HG03342 (cell line): ENCODE measurements at regions not wholly inside any gene's neighbourhood (a gene's known extent, or its start where the extent isn't known, plus 50 kb on each side); places are given as distances from the start of the nearest gene placed in this dataset.

Experiments
- ATAC-seq: cut with Tn5 transposase; IDR thresholded peaks from one replicate; pipeline ENCODE4 v1.9.1; 2021; ENCODE audit warnings: mild to moderate bottlenecking, moderate library complexity; ENCODE audit not compliant: unreplicated experiment

DNA sequence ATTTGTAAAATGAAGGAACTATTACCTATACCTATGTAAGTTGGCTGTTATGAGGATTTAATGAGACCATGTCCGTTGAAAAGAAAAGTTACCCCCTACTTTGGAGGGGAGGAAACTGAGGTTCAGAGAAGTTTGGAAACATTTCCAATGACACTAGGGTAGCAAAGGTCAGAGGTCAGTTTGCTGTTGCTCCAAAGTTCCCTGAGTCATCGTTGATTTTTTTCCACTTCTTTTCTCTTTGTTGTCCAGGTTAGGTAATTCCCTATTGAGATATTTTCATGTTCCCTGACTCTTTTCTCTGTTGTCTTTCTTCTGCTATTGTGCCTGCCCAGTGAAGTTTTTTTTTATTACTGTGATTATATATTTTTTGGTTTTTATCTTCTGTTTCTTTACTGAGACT is 213.8 kb upstream of the C1orf174 start:
- ATAC-seq: no peak

- no peak for ATAC-seq
Measured at GRCh38 chr1:4115191-4115900, 215.3 kb upstream of the C1orf174 start.

- ATAC-seq: no peak
Measured at GRCh38 chr1:4117196-4117595, 217.1 kb upstream of the C1orf174 start.

DNA sequence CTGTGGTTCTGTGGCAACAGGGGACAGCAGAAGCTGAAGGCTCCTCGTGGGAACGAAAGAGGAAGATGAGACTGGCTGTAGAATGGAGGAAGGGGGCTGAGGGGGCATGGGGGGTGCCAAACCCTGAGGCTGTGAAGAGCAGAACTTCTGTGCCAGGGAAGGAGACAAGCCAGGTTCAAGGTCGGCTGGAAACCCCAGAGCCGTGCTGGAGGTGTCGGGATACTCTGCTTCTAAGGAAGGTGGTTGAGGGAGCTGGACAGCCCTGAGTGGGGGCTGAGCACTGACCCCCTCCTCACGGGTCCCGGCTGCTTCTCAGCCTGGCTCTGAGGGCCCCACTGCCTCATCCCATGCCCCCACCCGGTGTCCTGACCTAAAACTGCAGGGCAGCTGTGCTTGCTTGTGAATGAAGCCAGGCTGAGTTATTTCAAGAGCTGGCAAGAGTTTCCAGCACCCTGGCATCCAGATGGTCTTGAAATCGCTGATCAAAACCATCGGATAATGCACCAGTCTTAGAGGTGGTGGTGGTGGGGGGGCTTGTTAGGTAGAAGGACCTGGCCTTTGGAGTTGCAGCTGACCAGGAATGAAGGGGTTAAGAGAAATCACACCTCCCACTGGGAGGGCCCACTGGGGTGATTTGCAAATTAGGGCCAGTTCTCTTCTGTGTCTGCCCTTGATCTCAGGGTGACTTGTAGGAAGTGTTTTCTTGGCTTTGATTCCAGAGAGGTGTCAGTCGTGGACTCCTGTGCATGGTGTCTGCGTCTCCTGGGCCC is 218.9 kb upstream of the C1orf174 start:
- ATAC-seq: no peak

DNA sequence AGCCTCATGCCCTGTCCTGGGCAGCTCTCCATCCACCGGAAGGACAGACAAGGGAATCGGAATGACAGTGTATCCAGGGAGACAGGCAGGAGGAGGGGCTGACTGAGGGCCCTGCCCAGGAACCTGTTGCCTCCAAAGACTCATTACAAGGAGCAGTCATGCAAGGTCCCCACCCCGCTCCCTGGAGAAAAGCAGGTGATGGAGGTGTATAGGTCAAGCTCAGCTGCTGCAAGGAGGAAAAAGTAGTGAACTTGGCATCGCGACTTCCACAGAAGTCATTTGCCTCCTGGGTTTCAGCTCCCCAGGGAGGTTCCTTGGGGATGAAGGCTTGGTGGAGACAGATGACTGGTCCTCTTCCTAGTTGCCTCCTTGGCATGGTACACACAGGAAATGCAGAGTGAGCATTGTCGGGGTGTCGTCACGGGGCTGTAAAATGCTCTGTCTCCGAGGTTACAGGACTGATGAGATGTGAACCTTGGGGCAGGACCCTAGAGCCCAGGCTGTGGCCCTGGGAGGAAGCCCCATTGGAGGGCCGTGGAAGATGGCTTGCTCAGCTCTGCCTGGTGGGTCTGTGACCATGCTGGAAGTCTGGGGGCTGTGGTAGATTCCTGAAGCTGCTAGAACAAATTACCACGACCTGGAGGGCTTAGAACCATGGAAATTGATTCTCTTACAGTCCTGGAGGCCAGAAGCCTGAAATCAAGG is 219.6 kb upstream of the C1orf174 start:
- no peak for ATAC-seq

DNA sequence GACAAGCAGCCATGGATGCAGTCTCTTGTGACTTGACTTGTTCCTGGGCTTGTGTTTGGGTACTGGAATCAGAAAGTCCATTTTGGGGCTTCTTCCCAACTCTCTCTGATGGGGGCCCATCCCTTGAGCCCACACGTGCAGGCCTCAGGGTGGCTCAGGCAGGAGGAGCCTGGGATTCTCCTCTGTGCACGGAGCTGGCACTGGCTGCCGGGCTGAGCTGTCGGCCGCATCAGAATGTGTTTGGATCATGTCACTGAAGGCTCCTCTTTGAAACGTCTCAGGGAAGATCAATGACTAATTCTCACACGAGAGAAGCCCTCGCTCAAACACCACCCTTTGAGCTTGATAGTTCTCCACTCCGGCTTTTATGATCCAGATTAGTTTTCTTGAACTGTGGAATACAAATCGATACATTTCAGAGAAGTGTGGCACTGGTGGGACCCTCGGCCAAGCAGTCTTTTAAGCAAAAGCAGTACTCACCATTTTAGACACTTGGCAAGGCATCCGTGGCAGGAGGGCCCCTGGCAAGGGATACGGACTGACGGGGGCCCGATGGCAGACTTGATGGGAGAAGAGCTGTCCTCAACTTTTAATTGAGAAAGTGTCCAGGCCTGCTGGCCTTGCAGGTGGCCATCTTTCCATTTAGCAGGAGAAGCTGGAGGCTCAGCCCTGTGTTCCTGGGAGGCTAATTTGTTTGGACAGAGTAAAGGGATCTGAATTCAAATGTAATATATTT is 220.7 kb upstream of the C1orf174 start:
- no peak for ATAC-seq

- ATAC-seq: no peak
Measured at GRCh38 chr1:4121293-4121684, 221.2 kb upstream of the C1orf174 start.

DNA sequence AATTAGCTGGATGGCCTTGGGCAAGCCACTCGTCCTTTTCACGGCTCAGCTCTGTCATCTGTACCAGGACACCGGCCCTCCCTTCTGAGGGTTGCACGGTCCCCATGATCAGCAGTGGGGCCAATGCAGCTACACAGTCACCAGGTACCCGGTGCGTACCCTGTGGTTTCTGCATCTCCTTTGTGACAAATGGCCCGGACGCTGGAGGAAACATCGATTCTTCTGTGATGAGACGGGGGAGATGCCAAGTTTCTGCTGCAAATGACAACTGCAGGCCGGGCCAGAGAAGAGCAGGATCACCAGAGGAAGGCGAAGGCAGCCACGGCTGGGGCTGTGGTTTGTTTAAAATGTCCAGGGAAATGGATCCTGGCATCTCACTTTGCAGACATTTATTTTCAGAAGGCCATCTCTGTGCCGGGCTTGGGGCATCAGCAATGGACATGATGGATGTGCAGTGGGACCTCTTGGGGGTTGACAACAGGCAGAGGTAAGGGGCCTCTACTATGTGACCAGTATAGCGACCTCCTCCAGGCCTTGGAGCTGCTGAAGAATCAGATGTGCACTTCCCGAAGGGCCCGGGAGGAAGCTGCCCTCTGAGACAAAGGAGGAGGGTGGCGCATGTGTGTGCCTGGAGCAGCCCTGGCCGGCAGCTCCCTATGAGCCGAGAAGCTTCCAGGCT is 221.9 kb upstream of the C1orf174 start:
- no peak for ATAC-seq

GRCh38 chr1:4122513-4123160 is 222.6 kb upstream of the C1orf174 start:
- no peak for ATAC-seq

DNA sequence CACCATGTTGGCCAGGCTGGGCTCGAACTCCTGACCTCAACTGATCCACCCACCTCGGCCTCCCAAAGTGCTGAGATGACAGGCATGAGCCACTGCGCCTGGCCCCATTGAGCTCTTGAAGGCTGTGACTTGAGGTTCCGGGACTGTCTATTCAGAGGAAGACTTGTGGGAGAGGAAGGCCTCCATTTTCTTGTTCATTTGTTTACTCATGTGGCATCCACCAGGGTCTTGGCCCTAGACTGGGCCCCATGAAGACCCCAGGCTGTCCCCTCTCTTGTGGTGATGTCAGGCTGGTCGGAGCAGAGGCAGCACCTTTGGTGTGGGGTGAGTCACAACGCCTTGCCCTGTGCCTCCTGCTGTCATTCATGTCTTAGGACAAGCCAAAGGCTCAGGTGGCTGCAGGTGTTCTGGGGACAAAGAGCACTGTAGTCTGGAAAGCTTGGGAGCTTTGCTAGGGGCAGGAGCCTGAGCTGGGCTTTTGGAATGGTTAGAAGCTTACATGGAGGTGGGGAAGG is 224.6 kb upstream of the C1orf174 start:
- no peak for ATAC-seq

DNA sequence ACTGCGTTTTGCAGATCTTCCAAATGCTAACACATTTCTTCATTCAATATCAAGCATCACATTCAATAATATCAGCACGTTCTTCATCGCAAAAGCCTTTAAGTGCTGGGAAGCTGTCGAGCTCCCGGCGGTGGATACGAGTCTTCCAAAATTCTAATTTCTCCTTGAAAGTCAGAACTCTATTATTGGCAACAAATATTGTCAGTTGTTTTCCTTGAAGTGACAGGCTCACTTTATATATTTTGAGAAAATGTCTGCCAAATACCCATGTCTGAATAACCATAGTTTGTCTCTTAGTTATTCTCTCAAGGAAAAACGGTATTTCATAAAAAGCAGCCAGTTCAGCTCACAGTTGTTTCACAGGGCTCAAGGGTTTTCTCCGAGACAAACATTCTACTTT is 226.2 kb upstream of the C1orf174 start:
- ATAC-seq: no peak

DNA sequence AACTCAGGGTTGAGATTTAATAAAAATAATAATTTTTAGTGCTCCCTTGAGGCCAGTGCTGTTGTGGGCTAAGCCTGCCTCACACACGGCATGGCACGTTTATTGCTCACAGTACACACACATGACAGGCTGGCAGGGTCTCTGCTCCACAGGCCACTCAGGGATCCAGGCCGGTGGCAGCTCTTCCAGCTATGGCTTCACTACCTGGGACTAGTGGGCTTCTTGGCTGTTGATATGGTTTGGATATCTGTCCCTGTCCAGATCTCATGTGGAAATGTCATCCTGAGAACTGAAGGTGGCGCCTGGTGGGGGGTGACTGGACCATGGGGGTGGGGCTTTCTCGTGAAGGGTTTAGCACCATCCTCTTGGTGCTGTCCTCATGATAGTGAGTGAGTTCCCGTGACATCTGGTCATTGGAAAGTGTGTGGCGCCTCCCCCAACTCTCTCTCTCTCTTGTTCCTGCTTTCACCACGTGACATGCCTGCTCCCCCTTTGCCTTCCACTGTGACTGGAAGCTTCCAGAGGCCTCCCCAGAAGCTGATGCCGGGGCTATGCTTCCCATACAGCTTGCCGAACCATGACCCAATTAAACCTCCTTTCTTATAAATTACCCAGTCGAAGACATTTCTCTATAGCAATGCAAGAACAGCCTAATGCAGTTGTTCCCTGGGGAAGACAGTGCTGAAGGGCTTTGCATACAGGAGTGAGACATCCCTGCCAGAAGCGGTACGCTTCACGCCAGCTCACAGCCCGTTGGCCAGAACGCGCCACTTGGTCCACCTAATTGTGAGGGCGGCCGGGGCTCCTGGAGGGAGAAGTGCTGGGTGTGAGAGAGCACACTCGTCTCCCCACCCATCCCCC is 226.9 kb upstream of the C1orf174 start:
- ATAC-seq: no peak

DNA sequence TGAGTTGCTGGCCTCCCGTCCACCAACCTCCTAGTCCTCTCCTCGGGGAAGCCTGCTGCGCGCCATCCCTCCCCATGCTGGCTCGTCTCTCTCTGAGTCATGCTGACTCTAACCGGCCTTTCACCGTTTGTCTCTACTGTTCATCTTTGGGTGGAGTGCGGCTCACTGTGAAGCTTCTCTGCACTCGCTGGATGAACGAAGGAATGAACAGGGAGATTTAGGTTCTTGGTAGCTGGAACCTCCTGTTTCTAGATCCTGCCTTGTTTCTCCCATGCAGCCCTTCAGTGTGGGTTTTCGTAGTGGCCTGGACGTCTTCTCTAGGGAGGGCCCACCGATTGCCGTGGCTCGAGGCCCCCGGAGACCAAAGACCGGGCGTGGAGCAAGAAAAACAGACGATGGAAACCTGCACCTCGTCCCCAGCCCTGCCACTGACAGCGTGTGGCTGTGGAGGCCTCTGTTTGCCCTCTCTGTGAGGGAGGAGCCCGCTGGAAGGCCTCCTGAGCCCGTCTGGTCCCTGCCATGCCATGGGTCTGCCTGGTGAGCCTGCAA is 227.6 kb upstream of the C1orf174 start:
- ATAC-seq: no peak

GRCh38 chr1:4128616-4129015 is 228.5 kb upstream of the C1orf174 start:
- ATAC-seq: no peak

DNA sequence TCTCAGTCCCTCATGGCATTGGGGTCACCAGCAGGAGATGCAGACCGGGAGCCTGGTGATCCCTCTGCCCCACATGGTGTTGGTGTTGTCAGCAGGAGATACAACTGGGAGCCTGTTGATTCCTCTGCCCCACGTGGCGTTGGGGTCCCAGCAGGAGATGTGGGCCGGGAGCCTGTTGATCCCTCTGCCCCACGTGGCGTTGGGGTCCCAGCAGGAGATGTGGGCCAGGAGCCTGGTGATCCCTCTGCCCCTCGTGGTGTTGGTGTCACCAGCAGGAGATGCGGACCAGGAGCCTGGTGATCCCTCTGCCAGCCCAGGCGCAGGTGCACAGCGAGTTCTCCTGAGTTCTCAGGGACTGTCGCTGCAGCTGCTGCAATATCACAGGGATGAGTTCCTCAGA is 229.6 kb upstream of the C1orf174 start:
- ATAC-seq: no peak

DNA sequence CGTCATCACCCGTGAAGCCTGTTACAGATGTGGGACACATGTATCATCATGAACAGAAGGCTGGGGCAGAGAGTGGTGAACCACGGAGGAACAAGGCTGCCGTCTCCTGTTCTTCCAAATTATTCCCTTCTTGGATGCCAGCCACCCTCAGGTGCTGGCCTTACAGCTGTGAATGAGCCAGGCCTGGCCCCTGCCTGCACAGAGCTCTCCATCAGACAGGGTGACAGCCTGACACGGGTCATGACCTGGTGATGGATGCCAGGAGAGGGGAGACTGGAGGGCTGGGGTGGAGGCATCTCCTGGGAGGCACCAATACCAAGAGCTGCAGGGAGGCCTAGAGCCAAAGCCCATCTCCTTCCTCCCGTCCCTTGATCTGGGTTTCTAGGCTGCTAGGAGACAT is 230.0 kb upstream of the C1orf174 start:
- no peak for ATAC-seq

GRCh38 chr1:4131734-4132133 is 231.7 kb upstream of the C1orf174 start:
- ATAC-seq: no peak

- no peak for ATAC-seq
Measured at GRCh38 chr1:4132352-4133296, 232.6 kb upstream of the C1orf174 start.
